WTC11 (cell line): ENCODE measurements at regions not wholly inside any gene's neighbourhood (a gene's known extent, or its start where the extent isn't known, plus 50 kb on each side); places are given as distances from the start of the nearest gene placed in this dataset.

Source experiments
- AR ChIP-seq: fragments of 250-450 bp; sonication (Bioruptor Pico); IDR thresholded peaks from 2 replicates; pipeline ENCODE4 v1.9.0; 2021; ENCODE audit warnings: mild to moderate bottlenecking
- E2F4 ChIP-seq: sonication (generic); formaldehyde crosslinking; IDR thresholded peaks from 2 replicates; pipeline ENCODE4 v1.8.1; 2022; ENCODE audit warnings: low read depth, mild to moderate bottlenecking, moderate library complexity, missing genetic modification reagents, borderline replicate concordance
- ERG ChIP-seq: fragments of 250-450 bp; sonication (Bioruptor Pico); IDR thresholded peaks from 2 replicates; pipeline ENCODE4 v1.8.0; 2021; ENCODE audit warnings: mild to moderate bottlenecking
- GTF2I ChIP-seq: fragments of 250-450 bp; sonication (Bioruptor Pico); conservative IDR thresholded peaks from 2 replicates; pipeline ENCODE4 v1.4.0; 2021; ENCODE audit warnings: mild to moderate bottlenecking
- MAX ChIP-seq: sonication (generic); formaldehyde crosslinking; IDR thresholded peaks from 2 replicates; pipeline ENCODE4 v1.8.0; 2022; ENCODE audit warnings: mild to moderate bottlenecking, missing genetic modification reagents
- MLX ChIP-seq: sonication (generic); formaldehyde crosslinking; IDR thresholded peaks from 2 replicates; pipeline ENCODE4 v1.8.1; 2023; ENCODE audit warnings: mild to moderate bottlenecking, missing genetic modification reagents, moderate library complexity
- MYBL2 ChIP-seq: sonication (generic); formaldehyde crosslinking; IDR thresholded peaks from 2 replicates; pipeline ENCODE4 v1.8.1; 2023; ENCODE audit warnings: mild to moderate bottlenecking, moderate library complexity, missing genetic modification reagents
- NFYB ChIP-seq: sonication (generic); formaldehyde crosslinking; conservative IDR thresholded peaks from 2 replicates; pipeline ENCODE4 v1.8.0; 2022; ENCODE audit warnings: low read depth, missing genetic modification reagents
- PRDM15 ChIP-seq: sonication (generic); formaldehyde crosslinking; IDR thresholded peaks from 2 replicates; pipeline ENCODE4 v1.8.0; 2022; ENCODE audit warnings: missing genetic modification reagents
- SMAD3 ChIP-seq: sonication (generic); formaldehyde crosslinking; IDR thresholded peaks from 2 replicates; pipeline ENCODE4 v1.8.0; 2022; ENCODE audit warnings: missing genetic modification reagents, mild to moderate bottlenecking, borderline replicate concordance
- SP1 ChIP-seq: sonication (generic); formaldehyde crosslinking; conservative IDR thresholded peaks from 2 replicates; pipeline ENCODE4 v1.8.1; 2022; ENCODE audit warnings: missing genetic modification reagents
- STAT6 ChIP-seq: sonication (generic); formaldehyde crosslinking; conservative IDR thresholded peaks from 2 replicates; pipeline ENCODE4 v1.8.1; 2023; ENCODE audit warnings: mild to moderate bottlenecking, low read depth, missing genetic modification reagents, moderate library complexity
- USF1 ChIP-seq: sonication (generic); formaldehyde crosslinking; IDR thresholded peaks from 2 replicates; pipeline ENCODE4 v1.8.0; 2022; ENCODE audit warnings: mild to moderate bottlenecking, missing genetic modification reagents
- ZNF121 ChIP-seq: sonication (generic); formaldehyde crosslinking; IDR thresholded peaks from 2 replicates; pipeline ENCODE4 v1.8.0; 2023; ENCODE audit warnings: missing genetic modification reagents
- ZNF512 ChIP-seq: sonication (generic); formaldehyde crosslinking; IDR thresholded peaks from 2 replicates; pipeline ENCODE4 v1.8.1; 2022; ENCODE audit warnings: missing genetic modification reagents, borderline replicate concordance
- ZNF532 ChIP-seq: fragments of 250-450 bp; sonication (Bioruptor Pico); IDR thresholded peaks from 2 replicates; pipeline ENCODE4 v1.9.0; 2021; ENCODE audit warnings: mild to moderate bottlenecking, borderline replicate concordance
- ZNF671 ChIP-seq: fragments of 250-450 bp; sonication (Bioruptor Pico); IDR thresholded peaks from 2 replicates; pipeline ENCODE4 v1.8.0; 2021; ENCODE audit warnings: mild to moderate bottlenecking

DNA sequence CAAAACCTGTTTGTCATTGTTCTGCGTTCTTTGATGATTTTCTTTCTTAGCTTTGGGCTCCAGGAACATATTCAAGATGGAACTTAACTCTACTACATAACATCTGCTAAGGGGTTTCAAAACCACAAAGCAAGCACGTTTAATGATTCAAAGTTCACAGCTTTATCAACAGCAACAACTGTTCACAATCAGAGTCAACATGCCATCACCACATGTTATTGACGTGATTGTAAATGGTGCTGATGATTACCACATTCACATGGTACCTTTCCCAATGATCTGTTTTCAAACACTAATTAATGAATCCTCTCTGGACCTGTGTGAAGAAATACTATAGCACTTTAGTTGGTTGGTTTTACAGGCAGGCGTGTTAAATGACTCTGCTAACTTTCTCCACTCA, 180.6 kb upstream of the CEP162 start (continued):
- TF ChIP-seq PRDM15 = no peak
- TF ChIP-seq SMAD3 (CRISPR knock-in tag) = no peak
- TF ChIP-seq GTF2I (CRISPR knock-in tag) = no peak
- TF ChIP-seq MAX (CRISPR knock-in tag) = no peak
- TF ChIP-seq SP1 (CRISPR knock-in tag) = no peak
- no peak for TF ChIP-seq ZNF121 (CRISPR knock-in tag)
- no peak for TF ChIP-seq E2F4 (CRISPR knock-in tag)
- no peak for TF ChIP-seq ZNF532 (CRISPR knock-in tag)
- TF ChIP-seq USF1 (CRISPR knock-in tag) = no peak
- no peak for TF ChIP-seq ZNF671 (CRISPR knock-in tag)
- no peak for TF ChIP-seq AR (CRISPR knock-in tag)
- TF ChIP-seq ERG = no peak
- TF ChIP-seq NFYB (CRISPR knock-in tag) = no peak
- no peak for TF ChIP-seq STAT6 (CRISPR knock-in tag)
- TF ChIP-seq MLX (CRISPR knock-in tag) = no peak
- TF ChIP-seq MYBL2 = no peak
- TF ChIP-seq ZNF512 (CRISPR knock-in tag) = no peak
- TF ChIP-seq, all 79 proteins: peak for 0
